ENCODE measurements at regions not wholly inside any gene's neighbourhood (a gene's known extent, or its start where the extent isn't known, plus 50 kb on each side); places are given as distances from the start of the nearest gene placed in this dataset.
A peak's percentile ranks its signal among the peaks of the same experiment; 100 is the strongest.

GRCh38 chr7:94087664-94088352 is 83.7 kb upstream of the BET1 start:
- TF ChIP-seq, protein P1, sequence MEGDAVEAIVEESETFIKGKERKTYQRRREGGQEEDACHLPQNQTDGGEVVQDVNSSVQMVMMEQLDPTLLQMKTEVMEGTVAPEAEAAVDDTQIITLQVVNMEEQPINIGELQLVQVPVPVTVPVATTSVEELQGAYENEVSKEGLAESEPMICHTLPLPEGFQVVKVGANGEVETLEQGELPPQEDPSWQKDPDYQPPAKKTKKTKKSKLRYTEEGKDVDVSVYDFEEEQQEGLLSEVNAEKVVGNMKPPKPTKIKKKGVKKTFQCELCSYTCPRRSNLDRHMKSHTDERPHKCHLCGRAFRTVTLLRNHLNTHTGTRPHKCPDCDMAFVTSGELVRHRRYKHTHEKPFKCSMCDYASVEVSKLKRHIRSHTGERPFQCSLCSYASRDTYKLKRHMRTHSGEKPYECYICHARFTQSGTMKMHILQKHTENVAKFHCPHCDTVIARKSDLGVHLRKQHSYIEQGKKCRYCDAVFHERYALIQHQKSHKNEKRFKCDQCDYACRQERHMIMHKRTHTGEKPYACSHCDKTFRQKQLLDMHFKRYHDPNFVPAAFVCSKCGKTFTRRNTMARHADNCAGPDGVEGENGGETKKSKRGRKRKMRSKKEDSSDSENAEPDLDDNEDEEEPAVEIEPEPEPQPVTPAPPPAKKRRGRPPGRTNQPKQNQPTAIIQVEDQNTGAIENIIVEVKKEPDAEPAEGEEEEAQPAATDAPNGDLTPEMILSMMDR (IDR thresholded peaks at IDR 0.05), result peak; percentile 91
- no peak for TF ChIP-seq TFCP2L1 (CRISPR knock-in tag; IDR thresholded peaks at IDR 0.05)
- TF ChIP-seq, protein P2, sequence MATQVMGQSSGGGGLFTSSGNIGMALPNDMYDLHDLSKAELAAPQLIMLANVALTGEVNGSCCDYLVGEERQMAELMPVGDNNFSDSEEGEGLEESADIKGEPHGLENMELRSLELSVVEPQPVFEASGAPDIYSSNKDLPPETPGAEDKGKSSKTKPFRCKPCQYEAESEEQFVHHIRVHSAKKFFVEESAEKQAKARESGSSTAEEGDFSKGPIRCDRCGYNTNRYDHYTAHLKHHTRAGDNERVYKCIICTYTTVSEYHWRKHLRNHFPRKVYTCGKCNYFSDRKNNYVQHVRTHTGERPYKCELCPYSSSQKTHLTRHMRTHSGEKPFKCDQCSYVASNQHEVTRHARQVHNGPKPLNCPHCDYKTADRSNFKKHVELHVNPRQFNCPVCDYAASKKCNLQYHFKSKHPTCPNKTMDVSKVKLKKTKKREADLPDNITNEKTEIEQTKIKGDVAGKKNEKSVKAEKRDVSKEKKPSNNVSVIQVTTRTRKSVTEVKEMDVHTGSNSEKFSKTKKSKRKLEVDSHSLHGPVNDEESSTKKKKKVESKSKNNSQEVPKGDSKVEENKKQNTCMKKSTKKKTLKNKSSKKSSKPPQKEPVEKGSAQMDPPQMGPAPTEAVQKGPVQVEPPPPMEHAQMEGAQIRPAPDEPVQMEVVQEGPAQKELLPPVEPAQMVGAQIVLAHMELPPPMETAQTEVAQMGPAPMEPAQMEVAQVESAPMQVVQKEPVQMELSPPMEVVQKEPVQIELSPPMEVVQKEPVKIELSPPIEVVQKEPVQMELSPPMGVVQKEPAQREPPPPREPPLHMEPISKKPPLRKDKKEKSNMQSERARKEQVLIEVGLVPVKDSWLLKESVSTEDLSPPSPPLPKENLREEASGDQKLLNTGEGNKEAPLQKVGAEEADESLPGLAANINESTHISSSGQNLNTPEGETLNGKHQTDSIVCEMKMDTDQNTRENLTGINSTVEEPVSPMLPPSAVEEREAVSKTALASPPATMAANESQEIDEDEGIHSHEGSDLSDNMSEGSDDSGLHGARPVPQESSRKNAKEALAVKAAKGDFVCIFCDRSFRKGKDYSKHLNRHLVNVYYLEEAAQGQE (IDR thresholded peaks at IDR 0.05), result no peak
- TF ChIP-seq NR3C1 (IDR thresholded peaks at IDR 0.05), result no peak
- no peak for TF ChIP-seq RFX5 (IDR thresholded peaks at IDR 0.05)
- no peak for TF ChIP-seq EP300 (IDR thresholded peaks at IDR 0.05)
- no peak for TF ChIP-seq POLR2A (IDR thresholded peaks at IDR 0.05; ENCODE audit: low read length)
- TF ChIP-seq POLR2AphosphoS2 (conservative IDR thresholded peaks at IDR 0.05; ENCODE audit: low read length), result no peak
- TF ChIP-seq CBX8 (IDR thresholded peaks at IDR 0.05), result no peak
